Vagina (tissue), 2 donors: ENCODE measurements at regions not wholly inside any gene's neighbourhood (a gene's known extent, or its start where the extent isn't known, plus 50 kb on each side); places are given as distances from the start of the nearest gene placed in this dataset.

ENCODE experiments used
- POLR2A ChIP-seq, 2 donors: fragments of 450-650 bp; IDR thresholded peaks; one replicate each; pipeline ENCODE4 v1.6.1; 2017; ENCODE audit warnings: antibody characterized with exemption in 2 of 2, mild to moderate bottlenecking in 2 of 2, moderate library complexity in 2 of 2
- POLR2AphosphoS5 ChIP-seq, 2 donors: sonication (generic); formaldehyde crosslinking; IDR thresholded peaks; one replicate each; pipeline ENCODE4 v1.9.0; 2017; ENCODE audit warnings: antibody characterized with exemption in 2 of 2, mild to moderate bottlenecking in 2 of 2, low read depth in 1 of 2; ENCODE audit not compliant: insufficient read depth in 1 of 2
- TF ChIP-seq, protein P1 (sequence below), 3 experiments: fragments of 450-650 bp in 2 of 3; fragments of 200-600 bp in 1 of 3; sonication (generic) in 1 of 3; IDR thresholded peaks; one replicate each; pipeline ENCODE4 v1.5.1; 2017 to 2019; ENCODE audit warnings: antibody characterized with exemption in 3 of 3, mild to moderate bottlenecking in 2 of 3, moderate library complexity in 2 of 3

DNA sequence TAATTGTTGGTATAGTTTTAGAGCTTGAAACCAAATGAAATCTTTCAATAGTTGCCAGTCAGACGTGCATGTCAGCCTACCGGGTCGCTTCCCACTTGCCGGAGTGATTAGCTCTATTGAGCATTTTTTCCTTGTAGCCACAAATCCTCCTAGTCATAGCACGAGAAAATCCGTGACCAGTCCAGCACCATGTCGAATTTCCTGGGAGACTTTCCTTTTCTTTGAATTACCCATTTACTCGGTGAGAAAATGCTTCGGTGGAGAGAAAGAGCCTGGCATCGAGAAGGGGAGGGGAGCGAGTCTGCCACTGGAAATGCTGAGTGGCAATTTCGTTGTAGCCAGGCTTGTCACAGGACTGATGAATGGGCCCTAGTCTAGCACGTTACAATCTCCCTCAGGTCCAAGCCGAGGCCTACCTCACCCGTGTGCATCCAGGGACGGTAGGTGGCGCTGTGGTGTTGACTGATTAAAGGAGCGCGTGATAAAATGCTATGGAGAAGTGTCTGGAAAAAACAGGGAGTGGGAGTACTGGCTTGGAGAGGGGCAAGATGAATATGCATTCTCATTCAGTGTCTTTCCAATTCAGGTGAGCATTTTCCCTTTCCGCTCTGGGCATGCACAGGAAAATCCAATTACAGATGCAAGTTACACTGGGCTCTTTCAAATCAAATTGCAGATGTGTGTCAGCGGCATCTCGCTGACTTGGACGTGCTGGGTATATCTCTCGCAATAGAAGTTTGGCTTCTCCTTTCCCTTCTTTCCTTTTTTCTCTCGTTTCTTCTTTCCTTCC, 238.8 kb downstream of the EDEM1 start:
- TF ChIP-seq, protein P1, sequence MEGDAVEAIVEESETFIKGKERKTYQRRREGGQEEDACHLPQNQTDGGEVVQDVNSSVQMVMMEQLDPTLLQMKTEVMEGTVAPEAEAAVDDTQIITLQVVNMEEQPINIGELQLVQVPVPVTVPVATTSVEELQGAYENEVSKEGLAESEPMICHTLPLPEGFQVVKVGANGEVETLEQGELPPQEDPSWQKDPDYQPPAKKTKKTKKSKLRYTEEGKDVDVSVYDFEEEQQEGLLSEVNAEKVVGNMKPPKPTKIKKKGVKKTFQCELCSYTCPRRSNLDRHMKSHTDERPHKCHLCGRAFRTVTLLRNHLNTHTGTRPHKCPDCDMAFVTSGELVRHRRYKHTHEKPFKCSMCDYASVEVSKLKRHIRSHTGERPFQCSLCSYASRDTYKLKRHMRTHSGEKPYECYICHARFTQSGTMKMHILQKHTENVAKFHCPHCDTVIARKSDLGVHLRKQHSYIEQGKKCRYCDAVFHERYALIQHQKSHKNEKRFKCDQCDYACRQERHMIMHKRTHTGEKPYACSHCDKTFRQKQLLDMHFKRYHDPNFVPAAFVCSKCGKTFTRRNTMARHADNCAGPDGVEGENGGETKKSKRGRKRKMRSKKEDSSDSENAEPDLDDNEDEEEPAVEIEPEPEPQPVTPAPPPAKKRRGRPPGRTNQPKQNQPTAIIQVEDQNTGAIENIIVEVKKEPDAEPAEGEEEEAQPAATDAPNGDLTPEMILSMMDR (IDR thresholded peaks at IDR 0.05) = peak; percentile 18 to 61 (median 59)
- TF ChIP-seq POLR2A (IDR thresholded peaks at IDR 0.05) (no peak), POLR2AphosphoS5 (IDR thresholded peaks at IDR 0.05; ENCODE audit: insufficient read depth in 1 of 2, low read depth in 1 of 2) (no peak)
